Kidney (tissue), 13 donors: ENCODE measurements at regions not wholly inside any gene's neighbourhood (a gene's known extent, or its start where the extent isn't known, plus 50 kb on each side); places are given as distances from the start of the nearest gene placed in this dataset.

Source experiments
- DNase-seq, 5 donors: peaks; one replicate each; pipeline ENCODE4 v3.0.0-alpha.2; 2013 to 2020
- FAIRE-seq: peaks from 2 replicates; lab custom pipeline; 2012; peaks lifted over from hg19 to GRCh38; lab: Jason Lieb, UNC
- H3K27ac ChIP-seq, 2 donors: one replicate each; pipeline ENCODE4 v1.7.0; 2013; ENCODE audit warnings: low read depth in 2 of 2, low read length in 2 of 2, inconsistent platforms in 1 of 2
- H3K27me3 ChIP-seq: one replicate; pipeline ENCODE4 v1.7.1; 2013; ENCODE audit warnings: low read length, inconsistent platforms; ENCODE audit not compliant: control insufficient read depth, insufficient read depth
- H3K36me3 ChIP-seq, 3 donors: one replicate each; pipeline versions ENCODE4 v1.7.0 to v1.7.1; 2013; ENCODE audit warnings: low read length in 3 of 3, control low read depth in 1 of 3, inconsistent platforms in 1 of 3; ENCODE audit not compliant: insufficient read depth in 3 of 3, control insufficient read depth in 2 of 3
- H3K4me1 ChIP-seq, 3 donors: one replicate each; pipeline versions ENCODE4 v1.7.0 to v1.7.1; 2013; ENCODE audit warnings: low read length in 3 of 3, inconsistent platforms in 1 of 3, low read depth in 1 of 3; ENCODE audit not compliant: control insufficient read depth in 2 of 3, insufficient read depth in 2 of 3
- H3K4me3 ChIP-seq, 3 donors: one replicate each; pipeline versions ENCODE4 v1.7.0 to v1.8.1; 2013; ENCODE audit warnings: low read length in 3 of 3, control low read depth in 1 of 3, inconsistent platforms in 1 of 3
- H3K9ac ChIP-seq, 3 donors: one replicate each; pipeline versions ENCODE4 v1.7.0 to v1.7.1; 2013; ENCODE audit warnings: low read length in 3 of 3, control low read depth in 1 of 3, inconsistent platforms in 1 of 3
- H3K9me3 ChIP-seq, 3 donors: one replicate each; pipeline versions ENCODE4 v1.7.0 to v1.7.1; 2013; ENCODE audit warnings: low read length in 3 of 3, control low read depth in 1 of 3, inconsistent platforms in 1 of 3; ENCODE audit not compliant: control insufficient read depth in 2 of 3, insufficient read depth in 1 of 3
- CTCF ChIP-seq: IDR thresholded peaks from 3 replicates; pipeline ENCODE4 v1.5.1; 2012; ENCODE audit warnings: mild to moderate bottlenecking, moderate library complexity, borderline replicate concordance; ENCODE audit not compliant: insufficient read depth; ENCODE audit errors: extremely low read depth
- intact Hi-C: fragments of 100-400 bp; cut with DNase I; formaldehyde crosslinking; loops from one replicate; pipeline ENCODE4 v1.11.1; 2022
- donor health status: control.
- donor health status: control.
- donor health status: control.
- donor health status: control.
- donor health status: control.
- donor health status: DM: yes; HTN: yes; CAD: no.
- donor health status: Normal renal cell carcinoma (clear cell type).

GRCh38 chr4:145301386-145302080 lies 121.1 kb upstream of the OTUD4 start:
- Histone ChIP-seq H3K27me3 (no peaks in the 10 kb centered on the region), H3K4me3 (no peak overlapping the region), H3K36me3 (no peaks in the 10 kb centered on the region), H3K9ac (no peak overlapping the region), H3K9me3 (no peaks in the 10 kb centered on the region), H3K27ac (no peak overlapping the region), H3K4me1 (no peaks in the 10 kb centered on the region)
- FAIRE-seq, result no peak
- intact Hi-C loops, result no loop called here
- TF ChIP-seq CTCF, result no peak
- no peak for DNase-seq

GRCh38 chr4:145299380-145300076 lies 119.1 kb upstream of the OTUD4 start:
- H3K9me3 ChIP-seq, result no peaks in the 10 kb centered on the region
- H3K4me3 ChIP-seq, result no peak overlapping the region
- H3K9ac ChIP-seq, result no peak overlapping the region
- no peak overlapping the region for H3K27ac ChIP-seq
- DNase-seq (no peak), FAIRE-seq (no peak)
- H3K36me3 ChIP-seq, result no peaks in the 10 kb centered on the region
- intact Hi-C loops, result no loop called here
- no peaks in the 10 kb centered on the region for H3K4me1 ChIP-seq
- H3K27me3 ChIP-seq, result no peaks in the 10 kb centered on the region
- no peak for TF ChIP-seq CTCF

- H3K9ac ChIP-seq, result no peak overlapping the region
- intact Hi-C loops, result no loop called here
- peak in 1 of 5 donors; percentile 8 for DNase-seq
These were observed 118.5 kb upstream of the OTUD4 start for GRCh38 chr4:145298885-145299284.

More at GRCh38 chr4:145298885-145299284, 118.5 kb upstream of the OTUD4 start:
- Histone ChIP-seq H3K27ac (no peak overlapping the region), H3K9me3 (no peaks in the 10 kb centered on the region), H3K4me3 (no peak overlapping the region), H3K36me3 (no peaks in the 10 kb centered on the region), H3K4me1 (no peaks in the 10 kb centered on the region), H3K27me3 (no peaks in the 10 kb centered on the region)
- no peak for TF ChIP-seq CTCF
- no peak for FAIRE-seq
